Spleen (tissue), 11 donors: ENCODE measurements at regions not wholly inside any gene's neighbourhood (a gene's known extent, or its start where the extent isn't known, plus 50 kb on each side); places are given as distances from the start of the nearest gene placed in this dataset.

Source experiments
- DNase-seq: peaks from one replicate; pipeline ENCODE4 v3.0.0-alpha.2; 2020
- H3K27ac ChIP-seq, 8 donors: fragments of 200-600 bp; sonication (generic) in 7 of 8; 1 replicate in 4 of 8; 2 replicates in 4 of 8; pipeline versions ENCODE4 v1.5.0 to v1.8.0; 2016 to 2021; ENCODE audit warnings: inconsistent platforms in 4 of 8, mild to moderate bottlenecking in 4 of 8, moderate library complexity in 1 of 8
- H3K27me3 ChIP-seq, 7 donors: fragments of 200-600 bp; sonication (generic) in 6 of 7; replicated peaks in 1 of 7; 1 replicate in 4 of 7; 2 replicates in 3 of 7; pipeline versions ENCODE4 v1.5.0 to v1.8.0; 2016 to 2021; ENCODE audit warnings: inconsistent platforms in 3 of 7, mild to moderate bottlenecking in 1 of 7
- H3K36me3 ChIP-seq, 6 donors: fragments of 200-600 bp; sonication (generic) in 5 of 6; 1 replicate in 4 of 6; 2 replicates in 2 of 6; pipeline versions ENCODE4 v1.5.0 to v1.8.0; 2016 to 2021; ENCODE audit warnings: inconsistent platforms in 2 of 6
- H3K4me1 ChIP-seq, 6 donors: fragments of 200-600 bp; sonication (generic) in 5 of 6; 1 replicate in 3 of 6; 2 replicates in 3 of 6; pipeline versions ENCODE4 v1.5.0 to v1.8.0; 2016 to 2021; ENCODE audit warnings: inconsistent platforms in 3 of 6
- H3K4me3 ChIP-seq, 8 donors: fragments of 200-600 bp; sonication (generic) in 7 of 8; 1 replicate in 4 of 8; 2 replicates in 4 of 8; pipeline versions ENCODE4 v1.5.0 to v1.8.0; 2016 to 2021; ENCODE audit warnings: inconsistent platforms in 4 of 8, mild to moderate bottlenecking in 4 of 8, moderate library complexity in 2 of 8
- H3K9me3 ChIP-seq, 8 donors: fragments of 200-600 bp; sonication (generic) in 7 of 8; 1 replicate in 4 of 8; 2 replicates in 4 of 8; pipeline versions ENCODE4 v1.5.0 to v1.8.0; 2016 to 2021; ENCODE audit warnings: inconsistent platforms in 4 of 8
- CTCF ChIP-seq, 11 experiments: fragments of 200-600 bp in 7 of 11; fragments of 450-650 bp in 4 of 11; sonication (generic) in 4 of 11; IDR thresholded peaks in 8 of 11; conservative IDR thresholded peaks in 3 of 11; 1 replicate in 7 of 11; 2 replicates in 4 of 11; pipeline versions ENCODE4 v1.4.0 to v1.8.0; 2016 to 2021; ENCODE audit warnings: antibody characterized with exemption in 11 of 11, inconsistent platforms in 4 of 11, mild to moderate bottlenecking in 1 of 11
- POLR2A ChIP-seq, 3 donors: fragments of 450-650 bp; IDR thresholded peaks; one replicate each; pipeline ENCODE4 v1.5.1; 2017; ENCODE audit warnings: antibody characterized with exemption in 3 of 3, mild to moderate bottlenecking in 1 of 3
- POLR2AphosphoS5 ChIP-seq, 3 donors: sonication (generic); formaldehyde crosslinking; IDR thresholded peaks; one replicate each; pipeline ENCODE4 v1.5.1; 2017; ENCODE audit warnings: antibody characterized with exemption in 3 of 3
- WGBS, 5 donors: extraction: QIAGEN DNeasy Blood & Tissue Kit in 3 of 5; methylation state at CpG; one replicate each; pipeline versions ENCODE4 v1.1.5 to v1.1.7; 2013 to 2018; 5-methylcytosine and 5-hydroxymethylcytosine counted together
- intact Hi-C: fragments of 100-400 bp; cut with DNase I; formaldehyde crosslinking; loops from one replicate; pipeline ENCODE4 v1.15.0; 2023; ENCODE audit warnings: low total_unique reads
- donor health status: healthy with polysubstance abuse.
- donor health status: DM: no; HTN: no; CAD: no; lungs with moderate emphysema.
- donor health status: DM: no; HTN: no; CAD: no.
- donor health status: Bipolar disorder and iron deficiency.
- donor health status: healthy.
- donor health status: DM: no; HTN: no; CAD: no.
- donor health status: DM: yes; HTN: yes; CAD: no.

- H3K27me3 ChIP-seq: no peaks in the 10 kb centered on the region
- intact Hi-C loops: no loop called here
- no peak for DNase-seq
- no peak overlapping the region for H3K4me3 ChIP-seq
- no peaks in the 10 kb centered on the region for H3K4me1 ChIP-seq
- peaks cover 0 to 30% (median 25%) of the 10 kb centered on the region in 8 donors for H3K9me3 ChIP-seq
- H3K36me3 ChIP-seq: no peaks in the 10 kb centered on the region
- 77 to 88% (median 86%) methylated on average over 1 of the region's 1 CpG for WGBS, 5 donors
- TF ChIP-seq POLR2AphosphoS5 (IDR thresholded peaks at IDR 0.05): no peak
- no peak for TF ChIP-seq CTCF (IDR thresholded peaks at IDR 0.05 in 8 of 11, conservative IDR thresholded peaks at IDR 0.05 in 3 of 11)
- TF ChIP-seq POLR2A (IDR thresholded peaks at IDR 0.05): no peak
- no peak overlapping the region for H3K27ac ChIP-seq
These were observed 146.0 kb upstream of the SOX11 start for GRCh38 chr2:5546181-5546580.

- Histone ChIP-seq H3K4me3 (no peak overlapping the region), H3K27ac (no peak overlapping the region), H3K27me3 (no peaks in the 10 kb centered on the region), H3K4me1 (no peaks in the 10 kb centered on the region), H3K9me3 (peaks cover 0 to 17% (median 11%) of the 10 kb centered on the region in 8 donors), H3K36me3 (no peaks in the 10 kb centered on the region)
- no peak for DNase-seq
- 58 to 76% (median 66%) methylated on average over 5 of the region's 5 CpGs for WGBS, 5 donors
- TF ChIP-seq POLR2A (IDR thresholded peaks at IDR 0.05) (no peak), CTCF (IDR thresholded peaks at IDR 0.05 in 8 of 11, conservative IDR thresholded peaks at IDR 0.05 in 3 of 11) (no peak), POLR2AphosphoS5 (IDR thresholded peaks at IDR 0.05) (no peak)
- intact Hi-C loops: no loop called here
These were observed 143.0 kb upstream of the SOX11 start for GRCh38 chr2:5548991-5549715.

GRCh38 chr2:5549771-5550170 is 142.4 kb upstream of the SOX11 start:
- Histone ChIP-seq H3K36me3 (no peaks in the 10 kb centered on the region), H3K4me1 (no peaks in the 10 kb centered on the region), H3K9me3 (peaks cover 0 to 11% (median 5%) of the 10 kb centered on the region in 8 donors), H3K27ac (no peak overlapping the region), H3K4me3 (no peak overlapping the region), H3K27me3 (no peaks in the 10 kb centered on the region)
- intact Hi-C loops: no loop called here
- 48 to 71% (median 53%) methylated on average over 2 of the region's 2 CpGs for WGBS, 5 donors
- no peak for DNase-seq
- TF ChIP-seq POLR2AphosphoS5 (IDR thresholded peaks at IDR 0.05) (no peak), POLR2A (IDR thresholded peaks at IDR 0.05) (no peak), CTCF (IDR thresholded peaks at IDR 0.05 in 8 of 11, conservative IDR thresholded peaks at IDR 0.05 in 3 of 11) (no peak)

GRCh38 chr2:5555636-5556035 is 136.5 kb upstream of the SOX11 start:
- 69 to 88% (median 81%) methylated on average over 11 of the region's 11 CpGs for WGBS, 5 donors
- TF ChIP-seq POLR2A (IDR thresholded peaks at IDR 0.05) (no peak), CTCF (IDR thresholded peaks at IDR 0.05 in 8 of 11, conservative IDR thresholded peaks at IDR 0.05 in 3 of 11) (no peak), POLR2AphosphoS5 (IDR thresholded peaks at IDR 0.05) (no peak)
- intact Hi-C loops: no loop called here
- no peak for DNase-seq
- no peaks in the 10 kb centered on the region for H3K27me3 ChIP-seq
- H3K9me3 ChIP-seq: peaks cover 0 to 8% (median 0%) of the 10 kb centered on the region in 8 donors
- H3K4me3 ChIP-seq: no peak overlapping the region
- no peak overlapping the region for H3K27ac ChIP-seq
- no peaks in the 10 kb centered on the region for H3K36me3 ChIP-seq
- no peaks in the 10 kb centered on the region for H3K4me1 ChIP-seq
